ENCODE measurements at regions not wholly inside any gene's neighbourhood (a gene's known extent, or its start where the extent isn't known, plus 50 kb on each side); places are given as distances from the start of the nearest gene placed in this dataset.

- intact Hi-C loops (cut with DNase I): no loop called here
- DNase-seq (ENCODE audit: low spot score): no peak
These were observed 185.9 kb downstream of the FAT3 start for GRCh38 chr11:92410526-92410925.

GRCh38 chr11:92411431-92411830 lies 186.8 kb downstream of the FAT3 start:
- no peak for DNase-seq (ENCODE audit: low spot score)
- intact Hi-C loops (cut with DNase I): no loop called here

- DNase-seq (ENCODE audit: low spot score): no peak
- intact Hi-C loops (cut with DNase I): no loop called here
These were observed 189.3 kb downstream of the FAT3 start for GRCh38 chr11:92413757-92414513.

GRCh38 chr11:92416971-92417725 lies 192.5 kb downstream of the FAT3 start:
- intact Hi-C loops (cut with DNase I): no loop called here
- no peak for DNase-seq (ENCODE audit: low spot score)

- DNase-seq (ENCODE audit: low spot score): no peak
- intact Hi-C loops (cut with DNase I): no loop called here
These were observed 198.8 kb downstream of the FAT3 start for GRCh38 chr11:92423115-92424034.

GRCh38 chr11:92424281-92424680 lies 199.7 kb downstream of the FAT3 start:
- intact Hi-C loops (cut with DNase I): no loop called here
- DNase-seq (ENCODE audit: low spot score): no peak

- no peak for DNase-seq (ENCODE audit: low spot score)
- intact Hi-C loops (cut with DNase I): no loop called here
These were observed 200.5 kb downstream of the FAT3 start for GRCh38 chr11:92425127-92425526.

- intact Hi-C loops (cut with DNase I): no loop called here
- no peak for DNase-seq (ENCODE audit: low spot score)
These were observed 207.9 kb downstream of the FAT3 start for GRCh38 chr11:92432515-92432914.

- DNase-seq (ENCODE audit: low spot score): no peak
These were observed 211.7 kb downstream of the FAT3 start for GRCh38 chr11:92436034-92436920.

GRCh38 chr11:92439133-92439532 lies 214.5 kb downstream of the FAT3 start:
- intact Hi-C loops (cut with DNase I): no loop called here
- no peak for DNase-seq (ENCODE audit: low spot score)

More at GRCh38 chr11:92436034-92436920, 211.7 kb downstream of the FAT3 start:
- intact Hi-C loops (cut with DNase I): no loop called here

- DNase-seq (ENCODE audit: low spot score): no peak
- intact Hi-C loops (cut with DNase I): no loop called here
These were observed 216.3 kb downstream of the FAT3 start for GRCh38 chr11:92440701-92441442.

GRCh38 chr11:92441443-92441726 lies 216.8 kb downstream of the FAT3 start:
- intact Hi-C loops (cut with DNase I): no loop called here
- DNase-seq (ENCODE audit: low spot score): no peak

- intact Hi-C loops (cut with DNase I): no loop called here
- DNase-seq (ENCODE audit: low spot score): no peak
These were observed 218.6 kb downstream of the FAT3 start for GRCh38 chr11:92443199-92443598.

GRCh38 chr11:92447586-92447985 lies 223.0 kb downstream of the FAT3 start:
- DNase-seq (ENCODE audit: low spot score): no peak
- intact Hi-C loops (cut with DNase I): no loop called here

GRCh38 chr11:92449222-92449621 lies 224.6 kb downstream of the FAT3 start:
- DNase-seq (ENCODE audit: low spot score): no peak
- intact Hi-C loops (cut with DNase I): no loop called here

- intact Hi-C loops (cut with DNase I): no loop called here
These were observed 225.2 kb downstream of the FAT3 start for GRCh38 chr11:92449780-92450179.

GRCh38 chr11:92451063-92451462 lies 226.4 kb downstream of the FAT3 start:
- intact Hi-C loops (cut with DNase I): no loop called here
- no peak for DNase-seq (ENCODE audit: low spot score)

More at GRCh38 chr11:92449780-92450179, 225.2 kb downstream of the FAT3 start:
- no peak for DNase-seq (ENCODE audit: low spot score)

- intact Hi-C loops (cut with DNase I): no loop called here
- DNase-seq (ENCODE audit: low spot score): no peak
These were observed 228.4 kb downstream of the FAT3 start for GRCh38 chr11:92453055-92453454.
